Heart left ventricle (tissue), 13 donors: ENCODE measurements at regions not wholly inside any gene's neighbourhood (a gene's known extent, or its start where the extent isn't known, plus 50 kb on each side); places are given as distances from the start of the nearest gene placed in this dataset.
"Not testable (repeated sequence)": the region's sequence is repeated elsewhere in the genome, so short reads cannot be mapped to it uniquely, and the experiment has no call there.

ENCODE experiments used
- POLR2A ChIP-seq, 2 donors: fragments of 450-650 bp; IDR thresholded peaks; one replicate each; pipeline ENCODE4 v1.6.1; 2017; ENCODE audit warnings: antibody characterized with exemption in 2 of 2, mild to moderate bottlenecking in 2 of 2, moderate library complexity in 2 of 2
- TF ChIP-seq, protein P1 (sequence below), 12 donors: fragments of 200-600 bp; sonication (generic) in 4 of 12; IDR thresholded peaks; one replicate each; pipeline versions ENCODE4 v1.5.0 to v1.8.0; 2018 to 2022; ENCODE audit warnings: antibody characterized with exemption in 12 of 12, mild to moderate bottlenecking in 5 of 12
- donor health status: ischemic (EF 13 %, LVEDD 7.1; RV severe dilation, severe dysfunction).
- donor health status: DM: no; HTN: yes; CAD: no.
- donor health status: DM: no; HTN: no; CAD: no.
- donor health status: ischemic (EF 25% LVEDD 6.9; RV normal size, moderate dysfunction).
- donor health status: ischemic (EF 25% LVEDD 5.7; RV mildly dilated, moderate dysfunction).
- donor health status: ischemic (EF 35%, LVEDD 5.7; RV mildly dilated, moderate dysfunction).
- donor health status: nonischemic (EF 11% LVEDD 7.7; RV severe dilation, severe dysfunction).
- donor health status: DM: yes; HTN: yes; CAD: no.
- donor health status: PGD.
- donor health status: ischemic (EF 29% LVEDD 5.4; RV normal size, mild dysfunction).
- donor health status: nonischemic (EF 23%, LVEDD 6.1; RV moderate dilation, normal function).

DNA sequence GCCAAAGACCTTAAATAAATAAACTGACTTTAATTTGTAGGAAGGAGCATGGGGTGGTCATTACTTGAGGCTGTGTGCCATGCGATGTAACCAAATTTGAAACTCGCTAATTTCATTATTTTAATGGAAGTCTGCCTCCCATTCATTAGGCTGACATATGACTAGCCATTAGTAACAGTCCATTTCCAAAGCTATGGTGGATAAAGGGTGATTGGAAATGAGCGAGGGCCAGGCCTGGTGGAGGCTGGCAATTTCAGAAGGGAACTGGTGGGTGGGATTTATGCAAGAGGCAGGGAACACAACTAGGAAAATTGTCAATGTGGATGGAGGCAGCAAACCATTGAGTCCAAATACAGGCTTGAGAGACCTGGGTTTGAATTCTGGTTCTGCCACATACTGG lies 157.2 kb downstream of the NPIPA7 start:
- TF ChIP-seq POLR2A (IDR thresholded peaks at IDR 0.05): not testable (repeated sequence)
- TF ChIP-seq, protein P1, sequence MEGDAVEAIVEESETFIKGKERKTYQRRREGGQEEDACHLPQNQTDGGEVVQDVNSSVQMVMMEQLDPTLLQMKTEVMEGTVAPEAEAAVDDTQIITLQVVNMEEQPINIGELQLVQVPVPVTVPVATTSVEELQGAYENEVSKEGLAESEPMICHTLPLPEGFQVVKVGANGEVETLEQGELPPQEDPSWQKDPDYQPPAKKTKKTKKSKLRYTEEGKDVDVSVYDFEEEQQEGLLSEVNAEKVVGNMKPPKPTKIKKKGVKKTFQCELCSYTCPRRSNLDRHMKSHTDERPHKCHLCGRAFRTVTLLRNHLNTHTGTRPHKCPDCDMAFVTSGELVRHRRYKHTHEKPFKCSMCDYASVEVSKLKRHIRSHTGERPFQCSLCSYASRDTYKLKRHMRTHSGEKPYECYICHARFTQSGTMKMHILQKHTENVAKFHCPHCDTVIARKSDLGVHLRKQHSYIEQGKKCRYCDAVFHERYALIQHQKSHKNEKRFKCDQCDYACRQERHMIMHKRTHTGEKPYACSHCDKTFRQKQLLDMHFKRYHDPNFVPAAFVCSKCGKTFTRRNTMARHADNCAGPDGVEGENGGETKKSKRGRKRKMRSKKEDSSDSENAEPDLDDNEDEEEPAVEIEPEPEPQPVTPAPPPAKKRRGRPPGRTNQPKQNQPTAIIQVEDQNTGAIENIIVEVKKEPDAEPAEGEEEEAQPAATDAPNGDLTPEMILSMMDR (IDR thresholded peaks at IDR 0.05): not testable (repeated sequence)
